Sigmoid colon (tissue), 4 donors: ENCODE measurements at regions not wholly inside any gene's neighbourhood (a gene's known extent, or its start where the extent isn't known, plus 50 kb on each side); places are given as distances from the start of the nearest gene placed in this dataset.

Experiments
- EP300 ChIP-seq, 4 donors: sonication (generic); formaldehyde crosslinking; IDR thresholded peaks; one replicate each; pipeline ENCODE4 v1.6.1; 2017; ENCODE audit warnings: antibody characterized with exemption in 4 of 4
- TF ChIP-seq, protein P1 (sequence below), 4 experiments: fragments of 450-650 bp in 3 of 4; fragments of 200-600 bp in 1 of 4; IDR thresholded peaks; one replicate each; pipeline ENCODE4 v1.5.1; 2016 to 2019; ENCODE audit warnings: antibody characterized with exemption in 4 of 4, mild to moderate bottlenecking in 3 of 4, moderate library complexity in 2 of 4

- TF ChIP-seq, protein P1, sequence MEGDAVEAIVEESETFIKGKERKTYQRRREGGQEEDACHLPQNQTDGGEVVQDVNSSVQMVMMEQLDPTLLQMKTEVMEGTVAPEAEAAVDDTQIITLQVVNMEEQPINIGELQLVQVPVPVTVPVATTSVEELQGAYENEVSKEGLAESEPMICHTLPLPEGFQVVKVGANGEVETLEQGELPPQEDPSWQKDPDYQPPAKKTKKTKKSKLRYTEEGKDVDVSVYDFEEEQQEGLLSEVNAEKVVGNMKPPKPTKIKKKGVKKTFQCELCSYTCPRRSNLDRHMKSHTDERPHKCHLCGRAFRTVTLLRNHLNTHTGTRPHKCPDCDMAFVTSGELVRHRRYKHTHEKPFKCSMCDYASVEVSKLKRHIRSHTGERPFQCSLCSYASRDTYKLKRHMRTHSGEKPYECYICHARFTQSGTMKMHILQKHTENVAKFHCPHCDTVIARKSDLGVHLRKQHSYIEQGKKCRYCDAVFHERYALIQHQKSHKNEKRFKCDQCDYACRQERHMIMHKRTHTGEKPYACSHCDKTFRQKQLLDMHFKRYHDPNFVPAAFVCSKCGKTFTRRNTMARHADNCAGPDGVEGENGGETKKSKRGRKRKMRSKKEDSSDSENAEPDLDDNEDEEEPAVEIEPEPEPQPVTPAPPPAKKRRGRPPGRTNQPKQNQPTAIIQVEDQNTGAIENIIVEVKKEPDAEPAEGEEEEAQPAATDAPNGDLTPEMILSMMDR (IDR thresholded peaks at IDR 0.05) = no peak
- no peak for TF ChIP-seq EP300 (IDR thresholded peaks at IDR 0.05)
Observed at GRCh38 chr6:112745765-112746164, 398.6 kb downstream of the RFPL4B start.
